GM12872 (cell line): ENCODE measurements at regions not wholly inside any gene's neighbourhood (a gene's known extent, or its start where the extent isn't known, plus 50 kb on each side); places are given as distances from the start of the nearest gene placed in this dataset.

Experiments
- TF ChIP-seq, protein P1 (sequence below): IDR thresholded peaks from 3 replicates; pipeline ENCODE4 v1.5.1; 2011; ENCODE audit warnings: low read depth, mild to moderate bottlenecking, low read length, moderate library complexity; ENCODE audit not compliant: insufficient read depth

- TF ChIP-seq, protein P1, sequence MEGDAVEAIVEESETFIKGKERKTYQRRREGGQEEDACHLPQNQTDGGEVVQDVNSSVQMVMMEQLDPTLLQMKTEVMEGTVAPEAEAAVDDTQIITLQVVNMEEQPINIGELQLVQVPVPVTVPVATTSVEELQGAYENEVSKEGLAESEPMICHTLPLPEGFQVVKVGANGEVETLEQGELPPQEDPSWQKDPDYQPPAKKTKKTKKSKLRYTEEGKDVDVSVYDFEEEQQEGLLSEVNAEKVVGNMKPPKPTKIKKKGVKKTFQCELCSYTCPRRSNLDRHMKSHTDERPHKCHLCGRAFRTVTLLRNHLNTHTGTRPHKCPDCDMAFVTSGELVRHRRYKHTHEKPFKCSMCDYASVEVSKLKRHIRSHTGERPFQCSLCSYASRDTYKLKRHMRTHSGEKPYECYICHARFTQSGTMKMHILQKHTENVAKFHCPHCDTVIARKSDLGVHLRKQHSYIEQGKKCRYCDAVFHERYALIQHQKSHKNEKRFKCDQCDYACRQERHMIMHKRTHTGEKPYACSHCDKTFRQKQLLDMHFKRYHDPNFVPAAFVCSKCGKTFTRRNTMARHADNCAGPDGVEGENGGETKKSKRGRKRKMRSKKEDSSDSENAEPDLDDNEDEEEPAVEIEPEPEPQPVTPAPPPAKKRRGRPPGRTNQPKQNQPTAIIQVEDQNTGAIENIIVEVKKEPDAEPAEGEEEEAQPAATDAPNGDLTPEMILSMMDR, result no peak
Measured at GRCh38 chr4:26175006-26175786, 145.6 kb upstream of the RBPJ start.

GRCh38 chr4:26175905-26176470, 144.8 kb upstream of the RBPJ start:
- TF ChIP-seq, protein P1, result no peak

DNA sequence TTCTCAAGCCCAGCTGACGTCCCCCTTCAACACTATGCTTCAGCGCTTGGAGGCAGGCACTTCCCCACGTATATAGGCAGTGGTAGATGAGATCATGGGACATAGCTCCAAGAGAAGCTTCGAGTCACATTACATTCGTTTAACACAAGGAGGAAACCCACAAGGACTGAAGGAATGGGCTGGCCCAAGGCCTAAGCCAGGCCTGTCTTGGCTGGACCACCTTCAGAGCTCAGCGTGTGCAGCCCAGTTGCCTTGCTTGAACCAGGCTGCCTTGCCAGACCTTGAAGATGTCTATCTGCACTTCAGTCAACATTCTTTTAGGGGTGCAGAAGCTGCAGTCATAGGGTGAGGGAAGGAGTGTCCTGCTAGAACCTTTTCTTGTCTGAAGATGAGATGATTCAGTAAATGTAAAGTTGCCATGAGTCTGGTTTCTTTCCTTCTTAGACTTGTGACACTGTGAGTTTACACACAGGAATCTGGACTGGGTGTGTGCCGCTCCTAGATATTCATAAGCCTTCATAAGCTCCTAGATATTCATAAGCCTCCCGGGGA, 144.1 kb upstream of the RBPJ start:
- TF ChIP-seq, protein P1, result no peak

DNA sequence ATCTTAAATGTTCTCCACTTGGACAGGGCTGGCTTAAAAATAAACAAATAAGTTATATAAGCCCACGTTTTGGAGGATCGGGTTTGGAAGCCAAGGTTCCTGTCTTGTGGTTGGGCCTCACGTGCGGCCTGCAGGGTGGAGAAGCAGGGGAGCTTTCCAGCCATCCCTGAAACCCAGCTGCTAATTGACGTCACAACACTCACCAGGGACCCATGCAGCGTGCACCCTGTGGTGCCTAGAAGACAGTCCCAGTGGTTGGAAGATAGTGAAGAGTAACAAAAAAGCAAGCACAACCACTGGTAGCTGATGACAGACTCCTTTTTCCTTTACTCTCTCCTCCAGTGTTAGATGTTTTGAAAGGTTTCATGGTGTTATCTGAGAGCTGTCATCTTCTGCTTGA, 142.0 kb upstream of the RBPJ start:
- TF ChIP-seq, protein P1, result no peak

DNA sequence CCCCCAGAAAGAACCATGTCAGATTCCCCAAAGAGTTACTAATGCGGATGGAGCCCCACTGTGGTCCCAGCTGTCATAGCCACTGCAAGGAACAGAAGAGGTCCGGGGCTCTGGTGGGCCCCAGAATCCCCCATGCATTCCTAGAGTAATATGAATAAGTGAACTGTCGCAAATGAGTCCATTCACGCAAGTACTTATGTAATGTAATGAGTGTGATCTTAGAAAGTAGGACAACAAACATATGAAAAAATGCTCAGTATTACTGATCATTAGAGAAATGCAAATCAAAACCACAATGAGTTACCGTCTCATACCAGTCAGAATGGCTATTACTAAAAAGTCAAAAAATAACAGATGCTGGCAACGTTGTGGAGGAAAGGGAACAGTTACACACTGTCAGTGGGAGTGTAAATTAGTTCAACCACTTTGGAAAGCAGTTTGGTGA, 141.5 kb upstream of the RBPJ start:
- TF ChIP-seq, protein P1, result no peak

DNA sequence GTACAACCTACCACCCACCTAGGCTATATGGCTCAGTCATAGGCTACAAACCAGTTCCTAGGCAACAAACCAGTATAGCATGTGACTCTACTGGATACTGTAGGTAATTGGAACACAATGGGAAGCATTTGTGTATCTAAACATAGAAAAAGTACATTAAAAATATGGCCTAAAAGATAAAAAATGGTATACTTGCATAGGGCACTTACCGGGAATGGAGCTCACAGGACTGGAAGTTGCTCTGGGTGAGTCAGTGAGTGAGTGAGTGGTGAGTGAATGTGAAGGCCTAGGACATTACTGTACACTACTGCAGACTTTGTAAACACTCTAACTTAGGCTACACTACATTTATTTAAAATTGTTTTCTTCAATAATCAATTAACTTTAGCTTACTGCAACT, 139.2 kb upstream of the RBPJ start:
- TF ChIP-seq, protein P1, result no peak

- TF ChIP-seq, protein P1, result no peak
Measured at GRCh38 chr4:26183017-26183416, 137.8 kb upstream of the RBPJ start.
